Activated CD8-positive, alpha-beta T cell treated with anti-CD3 and anti-CD28 coated beads for 36 hours (primary cell): ENCODE measurements at regions not wholly inside any gene's neighbourhood (a gene's known extent, or its start where the extent isn't known, plus 50 kb on each side); places are given as distances from the start of the nearest gene placed in this dataset.

ENCODE experiments used
- ATAC-seq: fragments of 200-7000 bp; cut with Tn5 transposase; one replicate; pipeline ENCODE4 v1.10.0; 2021; ENCODE audit warnings: mild to moderate bottlenecking, moderate library complexity
- CTCF ChIA-PET: fragments of 350-600 bp; sonication (Branson Sonifier 250); formaldehyde crosslinking; loops from one replicate; lab custom pipeline; 2021; ENCODE audit warnings: antibody characterized with exemption; lab: Charles Lee
- POLR2A ChIA-PET: fragments of 350-600 bp; sonication (Branson Sonifier 250); formaldehyde crosslinking; loops from one replicate; lab custom pipeline; 2021; ENCODE audit warnings: antibody characterized with exemption; lab: Charles Lee
- DNase-seq: peaks from one replicate; pipeline ENCODE4 v3.0.0-alpha.2; 2020
- H3K27ac Mint-ChIP-seq: one replicate; pipeline ENCODE4 v1.8.0; 2021; ENCODE audit warnings: mild to moderate bottlenecking, mixed read lengths
- H3K27me3 Mint-ChIP-seq: one replicate; pipeline ENCODE4 v1.8.0; 2021; ENCODE audit warnings: mixed read lengths
- H3K36me3 Mint-ChIP-seq: one replicate; pipeline ENCODE4 v1.8.0; 2021; ENCODE audit warnings: low read depth, mixed read lengths
- H3K4me1 Mint-ChIP-seq: one replicate; pipeline ENCODE4 v1.8.0; 2021; ENCODE audit warnings: low read depth, mixed read lengths
- H3K4me3 Mint-ChIP-seq: one replicate; pipeline ENCODE4 v1.8.0; 2021; ENCODE audit warnings: mild to moderate bottlenecking, moderate library complexity, mixed read lengths
- H3K9me3 Mint-ChIP-seq: one replicate; pipeline ENCODE4 v1.8.0; 2021; ENCODE audit warnings: mixed read lengths
- intact Hi-C: fragments of 100-400 bp; cut with micrococcal nuclease; formaldehyde crosslinking; loops from one replicate; pipeline ENCODE4 v1.10.0; 2022
- TF ChIP-seq, protein P1 (sequence below): fragments of 200-600 bp; IDR thresholded peaks from one replicate; pipeline ENCODE4 v1.8.0; 2022; ENCODE audit warnings: antibody characterized with exemption, mild to moderate bottlenecking

DNA sequence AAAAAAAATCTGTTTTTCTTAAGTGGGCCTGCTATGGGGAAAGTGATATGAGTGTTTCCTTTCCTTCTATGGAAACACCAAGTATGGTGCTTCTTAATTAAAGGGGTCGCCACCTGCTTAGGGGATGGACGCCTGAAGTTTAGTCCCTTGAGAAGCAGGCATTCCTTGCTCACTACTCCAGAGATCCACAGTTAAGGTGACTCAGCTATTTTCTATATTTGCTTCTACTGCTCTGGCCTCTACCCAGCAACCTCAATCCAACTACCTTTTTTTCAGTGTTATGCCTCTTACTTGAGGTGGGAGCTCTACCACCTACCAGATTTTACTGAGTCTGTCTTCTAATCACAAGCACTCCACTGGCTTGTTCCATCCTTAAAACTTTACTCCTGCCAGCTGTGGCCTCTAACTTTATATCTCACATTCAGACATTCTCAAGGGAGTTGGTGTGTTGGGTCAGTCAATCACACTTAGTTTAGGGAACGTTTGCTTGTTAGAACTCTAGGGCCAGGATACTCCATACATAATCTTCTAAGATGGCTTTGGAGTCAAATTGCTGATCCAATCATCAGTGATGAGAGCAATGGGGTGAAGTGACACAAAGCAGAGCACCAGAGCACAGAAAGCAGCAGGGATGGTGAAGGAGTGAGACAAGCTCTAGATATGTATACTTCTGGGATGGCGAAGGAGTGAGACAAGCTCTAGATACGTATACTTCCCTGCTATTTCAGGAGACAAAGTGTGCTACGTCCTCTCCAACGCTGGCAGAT is 708.1 kb downstream of the EFNA5 start:
- H3K9me3 Mint-ChIP-seq, result peaks cover 6% of the 10 kb centered on the region
- no peak for DNase-seq
- H3K36me3 Mint-ChIP-seq, result no peaks in the 10 kb centered on the region
- POLR2A ChIA-PET, result no interaction called here
- no peak overlapping the region for H3K4me3 Mint-ChIP-seq
- TF ChIP-seq, protein P1, sequence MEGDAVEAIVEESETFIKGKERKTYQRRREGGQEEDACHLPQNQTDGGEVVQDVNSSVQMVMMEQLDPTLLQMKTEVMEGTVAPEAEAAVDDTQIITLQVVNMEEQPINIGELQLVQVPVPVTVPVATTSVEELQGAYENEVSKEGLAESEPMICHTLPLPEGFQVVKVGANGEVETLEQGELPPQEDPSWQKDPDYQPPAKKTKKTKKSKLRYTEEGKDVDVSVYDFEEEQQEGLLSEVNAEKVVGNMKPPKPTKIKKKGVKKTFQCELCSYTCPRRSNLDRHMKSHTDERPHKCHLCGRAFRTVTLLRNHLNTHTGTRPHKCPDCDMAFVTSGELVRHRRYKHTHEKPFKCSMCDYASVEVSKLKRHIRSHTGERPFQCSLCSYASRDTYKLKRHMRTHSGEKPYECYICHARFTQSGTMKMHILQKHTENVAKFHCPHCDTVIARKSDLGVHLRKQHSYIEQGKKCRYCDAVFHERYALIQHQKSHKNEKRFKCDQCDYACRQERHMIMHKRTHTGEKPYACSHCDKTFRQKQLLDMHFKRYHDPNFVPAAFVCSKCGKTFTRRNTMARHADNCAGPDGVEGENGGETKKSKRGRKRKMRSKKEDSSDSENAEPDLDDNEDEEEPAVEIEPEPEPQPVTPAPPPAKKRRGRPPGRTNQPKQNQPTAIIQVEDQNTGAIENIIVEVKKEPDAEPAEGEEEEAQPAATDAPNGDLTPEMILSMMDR, result no peak
- intact Hi-C loops, result no loop called here
- CTCF ChIA-PET, result no interaction called here
- no peaks in the 10 kb centered on the region for H3K4me1 Mint-ChIP-seq
- no peak for ATAC-seq
- H3K27me3 Mint-ChIP-seq, result no peaks in the 10 kb centered on the region
- no peak overlapping the region for H3K27ac Mint-ChIP-seq

DNA sequence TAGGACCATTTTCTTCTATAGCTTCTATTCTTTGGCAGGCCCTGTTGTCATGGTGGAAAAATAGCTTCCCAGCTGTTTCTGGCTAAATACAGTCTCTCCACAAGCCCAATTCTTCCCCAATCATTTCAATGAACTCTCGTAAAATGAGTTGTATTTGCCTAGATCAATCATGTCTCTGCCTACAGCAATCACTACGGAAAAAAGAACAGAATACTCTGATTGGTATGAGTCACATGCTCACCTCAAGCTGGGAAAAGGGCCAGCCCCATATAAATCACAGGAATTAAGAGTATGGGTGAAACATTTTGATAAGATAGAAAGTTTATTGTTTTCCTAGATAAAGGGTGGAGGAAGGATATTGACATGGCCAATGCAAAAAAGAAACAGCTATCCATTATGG is 711.4 kb downstream of the EFNA5 start:
- ChIA-PET POLR2A (no interaction called here), CTCF (no interaction called here)
- Mint-ChIP-seq H3K27ac (no peak overlapping the region), H3K36me3 (no peaks in the 10 kb centered on the region), H3K4me3 (no peak overlapping the region), H3K9me3 (peaks cover 6% of the 10 kb centered on the region), H3K4me1 (no peaks in the 10 kb centered on the region), H3K27me3 (no peaks in the 10 kb centered on the region)
- DNase-seq (no peak), ATAC-seq (no peak)
- TF ChIP-seq, protein P1, result no peak
- intact Hi-C loops, result no loop called here

DNA sequence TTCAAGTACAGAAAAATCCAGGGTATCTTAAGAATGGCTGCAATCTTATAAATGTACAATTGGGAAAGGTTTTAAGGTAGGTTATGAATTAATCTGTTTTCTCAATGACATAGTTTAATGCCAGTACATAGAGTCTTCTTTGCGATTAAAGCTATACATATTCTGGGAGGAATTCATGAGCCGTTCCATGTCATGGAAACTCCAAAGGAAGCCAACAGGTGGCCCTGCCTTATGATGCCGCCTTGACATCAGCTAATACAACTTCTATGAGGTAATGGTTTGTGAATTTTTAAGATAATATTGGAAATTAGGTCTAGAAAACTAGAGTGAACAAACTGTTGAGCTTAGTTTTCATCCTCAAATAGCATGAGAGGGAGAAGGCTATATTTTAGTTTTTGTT is 713.4 kb downstream of the EFNA5 start:
- TF ChIP-seq, protein P1, result no peak
- Mint-ChIP-seq H3K27ac (no peak overlapping the region), H3K4me1 (no peaks in the 10 kb centered on the region), H3K36me3 (no peaks in the 10 kb centered on the region), H3K27me3 (no peaks in the 10 kb centered on the region), H3K4me3 (no peak overlapping the region), H3K9me3 (peaks cover 6% of the 10 kb centered on the region)
- ChIA-PET POLR2A (no interaction called here), CTCF (no interaction called here)
- DNase-seq (no peak), ATAC-seq (no peak)
- intact Hi-C loops, result no loop called here

DNA sequence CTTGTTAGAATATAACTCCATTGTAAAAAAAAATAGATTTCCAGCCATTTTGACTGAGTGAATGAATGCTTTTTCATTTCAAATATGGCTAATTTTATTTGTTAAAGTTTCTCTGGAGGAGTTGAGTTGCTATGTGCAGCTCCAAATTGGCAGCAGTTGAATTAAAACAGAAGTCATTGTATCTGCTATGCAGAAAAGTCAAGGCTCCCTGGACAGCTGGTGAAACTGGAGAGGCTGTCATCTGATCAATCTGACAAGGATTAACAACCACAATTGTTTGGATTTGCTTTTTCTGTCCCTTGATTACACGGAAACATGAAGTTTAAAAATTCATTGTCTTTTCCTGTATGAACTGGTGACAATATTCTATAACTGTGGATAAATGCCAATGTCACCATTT is 713.9 kb downstream of the EFNA5 start:
- H3K36me3 Mint-ChIP-seq, result no peaks in the 10 kb centered on the region
- H3K27me3 Mint-ChIP-seq, result no peaks in the 10 kb centered on the region
- no peak overlapping the region for H3K4me3 Mint-ChIP-seq
- H3K9me3 Mint-ChIP-seq, result peaks cover 3% of the 10 kb centered on the region
- no peaks in the 10 kb centered on the region for H3K4me1 Mint-ChIP-seq
- TF ChIP-seq, protein P1, result no peak
- POLR2A ChIA-PET, result no interaction called here
- CTCF ChIA-PET, result no interaction called here
- no peak for ATAC-seq
- intact Hi-C loops, result no loop called here
- no peak overlapping the region for H3K27ac Mint-ChIP-seq
- DNase-seq, result no peak

DNA sequence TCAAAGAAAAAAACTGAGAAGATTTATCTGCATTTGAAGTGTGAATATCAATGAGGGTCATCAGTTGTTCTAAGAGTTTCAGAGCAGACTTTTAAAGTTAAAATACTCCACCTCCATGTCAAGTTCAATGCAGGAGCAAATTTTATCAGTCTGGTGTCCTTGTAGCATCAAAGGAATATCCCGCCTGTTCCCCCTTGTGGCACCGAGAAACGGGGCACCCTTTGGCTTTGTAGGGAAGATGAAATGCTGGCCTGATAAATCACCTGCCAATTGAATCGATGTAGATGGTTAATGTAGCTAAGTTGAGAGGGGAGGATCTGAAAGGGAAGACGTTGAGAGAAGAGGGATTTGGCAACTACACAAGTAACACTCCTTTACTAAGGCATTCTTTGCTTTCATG is 714.5 kb downstream of the EFNA5 start:
- CTCF ChIA-PET, result no interaction called here
- H3K4me1 Mint-ChIP-seq, result no peaks in the 10 kb centered on the region
- H3K4me3 Mint-ChIP-seq, result no peak overlapping the region
- DNase-seq (no peak), ATAC-seq (no peak)
- intact Hi-C loops, result no loop called here
- no peaks in the 10 kb centered on the region for H3K36me3 Mint-ChIP-seq
- POLR2A ChIA-PET, result no interaction called here
- TF ChIP-seq, protein P1, result no peak
- no peak overlapping the region for H3K27ac Mint-ChIP-seq
- H3K27me3 Mint-ChIP-seq, result no peaks in the 10 kb centered on the region
- peaks cover 2% of the 10 kb centered on the region for H3K9me3 Mint-ChIP-seq
